ENCODE measurements at regions not wholly inside any gene's neighbourhood (a gene's known extent, or its start where the extent isn't known, plus 50 kb on each side); places are given as distances from the start of the nearest gene placed in this dataset.

- TF ChIP-seq POLR2A (IDR thresholded peaks at IDR 0.05) (no peak), CTCF (IDR thresholded peaks at IDR 0.05) (no peak)
Observed at GRCh38 chr11:70582886-70583641, 184.7 kb downstream of the CTTN start.

Measured in ovary (tissue), 3 donors.